ENCODE measurements at regions not wholly inside any gene's neighbourhood (a gene's known extent, or its start where the extent isn't known, plus 50 kb on each side); places are given as distances from the start of the nearest gene placed in this dataset.
"Not testable (repeated sequence)": the region's sequence is repeated elsewhere in the genome, so short reads cannot be mapped to it uniquely, and the experiment has no call there.

- H3K4me1 ChIP-seq (ENCODE audit: control insufficient read depth in 1 of 2, insufficient read depth in 2 of 2, low read length in 2 of 2); H3K79me2 ChIP-seq (ENCODE audit: control insufficient read depth, insufficient read depth, low read length, poor library complexity): not testable (repeated sequence)
Measured at GRCh38 chr14:19231421-19231820, 202.7 kb downstream of the POTEG start.

GRCh38 chr14:19234059-19234458 lies 200.1 kb downstream of the POTEG start:
- H3K27ac ChIP-seq (ENCODE audit: low read depth, low read length); H3K9ac ChIP-seq (ENCODE audit: low read length); H3K14ac ChIP-seq (ENCODE audit: low read length); H3K36me3 ChIP-seq (ENCODE audit: control insufficient read depth in 1 of 2, insufficient read depth in 2 of 2, low read length in 2 of 2); H4K12ac ChIP-seq (ENCODE audit: low read depth, low read length); DNase-seq; H2AFZ ChIP-seq (ENCODE audit: insufficient read depth, low read length, poor library complexity); H2BK5ac ChIP-seq (ENCODE audit: low read depth, low read length, poor library complexity); H2BK12ac ChIP-seq (ENCODE audit: low read length); H3K79me1 ChIP-seq (ENCODE audit: low read length); H4K91ac ChIP-seq (ENCODE audit: low read depth, low read length); H3K4me1 ChIP-seq (ENCODE audit: control insufficient read depth in 1 of 2, insufficient read depth in 2 of 2, low read length in 2 of 2); H3K18ac ChIP-seq (ENCODE audit: low read length); H3K4ac ChIP-seq (ENCODE audit: low read depth, low read length); H3K4me2 ChIP-seq (ENCODE audit: low read length); H4K8ac ChIP-seq (ENCODE audit: low read depth, low read length); H2BK120ac ChIP-seq (ENCODE audit: insufficient read depth, low read length, poor library complexity); H3K27me3 ChIP-seq (ENCODE audit: insufficient read depth, low read length); H2AK5ac ChIP-seq (ENCODE audit: low read length); H3K9me3 ChIP-seq (ENCODE audit: insufficient read depth, low read depth, low read length); H3K79me2 ChIP-seq (ENCODE audit: control insufficient read depth, insufficient read depth, low read length, poor library complexity); H3K4me3 ChIP-seq (ENCODE audit: low read depth, low read length); H3K23ac ChIP-seq (ENCODE audit: low read length): not testable (repeated sequence)

More at GRCh38 chr14:19231421-19231820, 202.7 kb downstream of the POTEG start:
- H4K12ac ChIP-seq (ENCODE audit: low read depth, low read length); H3K4me2 ChIP-seq (ENCODE audit: low read length); H3K27ac ChIP-seq (ENCODE audit: low read depth, low read length); H4K91ac ChIP-seq (ENCODE audit: low read depth, low read length); H2BK5ac ChIP-seq (ENCODE audit: low read depth, low read length, poor library complexity); H2BK12ac ChIP-seq (ENCODE audit: low read length); H2AFZ ChIP-seq (ENCODE audit: insufficient read depth, low read length, poor library complexity); H3K4ac ChIP-seq (ENCODE audit: low read depth, low read length); H3K18ac ChIP-seq (ENCODE audit: low read length); H4K8ac ChIP-seq (ENCODE audit: low read depth, low read length); H3K14ac ChIP-seq (ENCODE audit: low read length); H2AK5ac ChIP-seq (ENCODE audit: low read length); H3K4me3 ChIP-seq (ENCODE audit: low read depth, low read length); DNase-seq; H3K79me1 ChIP-seq (ENCODE audit: low read length); H3K9ac ChIP-seq (ENCODE audit: low read length); H3K36me3 ChIP-seq (ENCODE audit: control insufficient read depth in 1 of 2, insufficient read depth in 2 of 2, low read length in 2 of 2); H3K23ac ChIP-seq (ENCODE audit: low read length); H2BK120ac ChIP-seq (ENCODE audit: insufficient read depth, low read length, poor library complexity); H3K27me3 ChIP-seq (ENCODE audit: insufficient read depth, low read length); H3K9me3 ChIP-seq (ENCODE audit: insufficient read depth, low read depth, low read length): not testable (repeated sequence)
- WGBS (ENCODE audit: extremely low coverage, insufficient coverage, insufficient read length): no CpG with 5 or more reads among the region's 7 CpGs

- not testable (repeated sequence) for H3K4me1 ChIP-seq (ENCODE audit: control insufficient read depth in 1 of 2, insufficient read depth in 2 of 2, low read length in 2 of 2); H2BK120ac ChIP-seq (ENCODE audit: insufficient read depth, low read length, poor library complexity); H2BK12ac ChIP-seq (ENCODE audit: low read length); H3K9ac ChIP-seq (ENCODE audit: low read length); H3K36me3 ChIP-seq (ENCODE audit: control insufficient read depth in 1 of 2, insufficient read depth in 2 of 2, low read length in 2 of 2); H3K27ac ChIP-seq (ENCODE audit: low read depth, low read length); H3K23ac ChIP-seq (ENCODE audit: low read length); H3K14ac ChIP-seq (ENCODE audit: low read length); H3K79me1 ChIP-seq (ENCODE audit: low read length); H3K4me2 ChIP-seq (ENCODE audit: low read length); H3K27me3 ChIP-seq (ENCODE audit: insufficient read depth, low read length); DNase-seq; H3K79me2 ChIP-seq (ENCODE audit: control insufficient read depth, insufficient read depth, low read length, poor library complexity); H2BK5ac ChIP-seq (ENCODE audit: low read depth, low read length, poor library complexity); H3K4me3 ChIP-seq (ENCODE audit: low read depth, low read length); H4K8ac ChIP-seq (ENCODE audit: low read depth, low read length); H3K4ac ChIP-seq (ENCODE audit: low read depth, low read length); H2AK5ac ChIP-seq (ENCODE audit: low read length); H4K12ac ChIP-seq (ENCODE audit: low read depth, low read length); H2AFZ ChIP-seq (ENCODE audit: insufficient read depth, low read length, poor library complexity); H3K18ac ChIP-seq (ENCODE audit: low read length); H3K9me3 ChIP-seq (ENCODE audit: insufficient read depth, low read depth, low read length); H4K91ac ChIP-seq (ENCODE audit: low read depth, low read length)
- WGBS (ENCODE audit: extremely low coverage, insufficient coverage, insufficient read length): no CpG with 5 or more reads among the region's 2 CpGs
Measured at GRCh38 chr14:19237656-19238055, 196.5 kb downstream of the POTEG start.

GRCh38 chr14:19238584-19238983 lies 195.6 kb downstream of the POTEG start:
- not testable (repeated sequence) for H4K8ac ChIP-seq (ENCODE audit: low read depth, low read length); H3K4ac ChIP-seq (ENCODE audit: low read depth, low read length); H2BK5ac ChIP-seq (ENCODE audit: low read depth, low read length, poor library complexity); H3K18ac ChIP-seq (ENCODE audit: low read length); H3K9me3 ChIP-seq (ENCODE audit: insufficient read depth, low read depth, low read length); H3K9ac ChIP-seq (ENCODE audit: low read length); H3K79me2 ChIP-seq (ENCODE audit: control insufficient read depth, insufficient read depth, low read length, poor library complexity); H2AK5ac ChIP-seq (ENCODE audit: low read length); H2BK120ac ChIP-seq (ENCODE audit: insufficient read depth, low read length, poor library complexity); H3K27me3 ChIP-seq (ENCODE audit: insufficient read depth, low read length); H3K36me3 ChIP-seq (ENCODE audit: control insufficient read depth in 1 of 2, insufficient read depth in 2 of 2, low read length in 2 of 2); H3K14ac ChIP-seq (ENCODE audit: low read length); H3K23ac ChIP-seq (ENCODE audit: low read length); H2BK12ac ChIP-seq (ENCODE audit: low read length); H3K4me3 ChIP-seq (ENCODE audit: low read depth, low read length); H3K4me1 ChIP-seq (ENCODE audit: control insufficient read depth in 1 of 2, insufficient read depth in 2 of 2, low read length in 2 of 2); DNase-seq; H3K79me1 ChIP-seq (ENCODE audit: low read length); H4K12ac ChIP-seq (ENCODE audit: low read depth, low read length); H3K27ac ChIP-seq (ENCODE audit: low read depth, low read length); H2AFZ ChIP-seq (ENCODE audit: insufficient read depth, low read length, poor library complexity); H4K91ac ChIP-seq (ENCODE audit: low read depth, low read length); H3K4me2 ChIP-seq (ENCODE audit: low read length)
- WGBS (ENCODE audit: extremely low coverage, insufficient coverage, insufficient read length): no CpG with 5 or more reads among the region's 3 CpGs

GRCh38 chr14:19239981-19240380 lies 194.2 kb downstream of the POTEG start:
- not testable (repeated sequence) for H3K4me2 ChIP-seq (ENCODE audit: low read length); H2AFZ ChIP-seq (ENCODE audit: insufficient read depth, low read length, poor library complexity); H2AK5ac ChIP-seq (ENCODE audit: low read length); H3K9ac ChIP-seq (ENCODE audit: low read length); H3K27me3 ChIP-seq (ENCODE audit: insufficient read depth, low read length); H3K9me3 ChIP-seq (ENCODE audit: insufficient read depth, low read depth, low read length); H3K27ac ChIP-seq (ENCODE audit: low read depth, low read length); H3K23ac ChIP-seq (ENCODE audit: low read length); H3K18ac ChIP-seq (ENCODE audit: low read length); H3K14ac ChIP-seq (ENCODE audit: low read length); H2BK5ac ChIP-seq (ENCODE audit: low read depth, low read length, poor library complexity); H3K4me3 ChIP-seq (ENCODE audit: low read depth, low read length); H3K4ac ChIP-seq (ENCODE audit: low read depth, low read length); H2BK120ac ChIP-seq (ENCODE audit: insufficient read depth, low read length, poor library complexity); H2BK12ac ChIP-seq (ENCODE audit: low read length); H4K8ac ChIP-seq (ENCODE audit: low read depth, low read length); H4K91ac ChIP-seq (ENCODE audit: low read depth, low read length); H3K4me1 ChIP-seq (ENCODE audit: control insufficient read depth in 1 of 2, insufficient read depth in 2 of 2, low read length in 2 of 2); DNase-seq; H4K12ac ChIP-seq (ENCODE audit: low read depth, low read length); H3K36me3 ChIP-seq (ENCODE audit: control insufficient read depth in 1 of 2, insufficient read depth in 2 of 2, low read length in 2 of 2); H3K79me1 ChIP-seq (ENCODE audit: low read length); H3K79me2 ChIP-seq (ENCODE audit: control insufficient read depth, insufficient read depth, low read length, poor library complexity)
- no CpG with 5 or more reads among the region's 15 CpGs for WGBS (ENCODE audit: extremely low coverage, insufficient coverage, insufficient read length)

Measured in trophoblast cell (in vitro differentiated cells and primary cell).